ENCODE measurements at regions not wholly inside any gene's neighbourhood (a gene's known extent, or its start where the extent isn't known, plus 50 kb on each side); places are given as distances from the start of the nearest gene placed in this dataset.

- no peak overlapping the region for H3K27ac ChIP-seq (ENCODE audit: low read length)
- no CpG with 5 or more reads among the region's 2 CpGs for WGBS (ENCODE audit: insufficient coverage, insufficient read length)
- DNase-seq (ENCODE audit: low read depth, low spot score), result no peak
These were observed 117.5 kb upstream of the HMGCLL1 start for GRCh38 chr6:55696501-55696900.

GRCh38 chr6:55696041-55696440, 117.0 kb upstream of the HMGCLL1 start:
- Histone ChIP-seq H3K36me3 (ENCODE audit: control insufficient read depth, insufficient read depth, low read length) (no peaks in the 10 kb centered on the region), H3K4me1 (ENCODE audit: control insufficient read depth, insufficient read depth, low read length) (no peaks in the 10 kb centered on the region)
- no CpG with 5 or more reads among the region's 2 CpGs for WGBS (ENCODE audit: insufficient coverage, insufficient read length)

More at GRCh38 chr6:55696501-55696900, 117.5 kb upstream of the HMGCLL1 start:
- Histone ChIP-seq H3K27me3 (ENCODE audit: control insufficient read depth, insufficient read depth, low read length) (no peaks in the 10 kb centered on the region), H3K36me3 (ENCODE audit: control insufficient read depth, insufficient read depth, low read length) (no peaks in the 10 kb centered on the region), H3K4me1 (ENCODE audit: control insufficient read depth, insufficient read depth, low read length) (no peaks in the 10 kb centered on the region), H3K9me3 (ENCODE audit: control insufficient read depth, insufficient read depth, low read length) (no peaks in the 10 kb centered on the region), H3K4me3 (ENCODE audit: low read length) (no peak overlapping the region)

DNA sequence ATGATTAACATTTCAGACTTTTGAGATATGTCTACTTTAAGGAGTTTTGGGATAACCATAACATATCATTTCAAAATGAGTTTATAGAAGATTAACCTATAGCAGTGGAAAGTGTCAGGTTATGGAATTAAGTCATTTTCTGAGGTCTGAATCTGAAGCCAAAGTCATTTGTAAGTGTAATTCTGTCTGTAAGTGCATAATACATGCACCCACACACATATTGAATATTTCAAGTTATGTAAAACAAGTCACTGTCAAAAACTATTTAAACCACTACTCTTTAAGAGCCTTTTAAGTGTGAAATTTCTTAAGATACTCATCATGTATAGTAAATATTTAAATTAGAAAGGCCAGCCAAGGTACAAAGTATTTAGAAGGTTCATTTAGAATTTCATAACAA, 115.8 kb upstream of the HMGCLL1 start:
- H3K27me3 ChIP-seq (ENCODE audit: control insufficient read depth, insufficient read depth, low read length), result no peaks in the 10 kb centered on the region
- no peak for DNase-seq (ENCODE audit: low read depth, low spot score)
- no peaks in the 10 kb centered on the region for H3K9me3 ChIP-seq (ENCODE audit: control insufficient read depth, insufficient read depth, low read length)
- H3K27ac ChIP-seq (ENCODE audit: low read length), result no peak overlapping the region
- H3K4me1 ChIP-seq (ENCODE audit: control insufficient read depth, insufficient read depth, low read length), result no peaks in the 10 kb centered on the region
- H3K36me3 ChIP-seq (ENCODE audit: control insufficient read depth, insufficient read depth, low read length), result no peaks in the 10 kb centered on the region
- H3K4me3 ChIP-seq (ENCODE audit: low read length), result no peak overlapping the region

More at GRCh38 chr6:55696041-55696440, 117.0 kb upstream of the HMGCLL1 start:
- H3K4me3 ChIP-seq (ENCODE audit: low read length), result no peak overlapping the region
- no peak for DNase-seq (ENCODE audit: low read depth, low spot score)
- H3K27me3 ChIP-seq (ENCODE audit: control insufficient read depth, insufficient read depth, low read length), result no peaks in the 10 kb centered on the region
- no peak overlapping the region for H3K27ac ChIP-seq (ENCODE audit: low read length)
- no peaks in the 10 kb centered on the region for H3K9me3 ChIP-seq (ENCODE audit: control insufficient read depth, insufficient read depth, low read length)

DNA sequence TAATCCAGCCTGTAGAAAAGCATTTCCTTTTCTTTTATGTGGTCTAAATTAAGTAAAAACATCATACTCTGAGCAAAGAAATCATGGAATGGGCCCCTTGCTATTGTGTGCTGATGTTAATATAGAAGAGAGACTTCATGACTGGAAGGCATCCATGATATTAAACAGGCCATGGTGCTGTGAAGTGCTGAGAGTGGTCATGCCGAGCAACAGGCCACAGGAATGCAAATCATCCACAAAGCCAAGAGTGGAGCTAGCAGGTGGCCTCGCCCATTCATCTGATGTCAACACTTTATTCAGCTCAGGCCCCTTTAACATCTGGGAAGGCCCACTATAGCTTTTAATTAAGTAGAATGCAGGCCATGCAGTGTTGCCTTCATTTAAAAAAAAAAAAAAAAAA, 115.2 kb upstream of the HMGCLL1 start:
- WGBS (ENCODE audit: insufficient coverage, insufficient read length), result no CpG with 5 or more reads among the region's 2 CpGs
- H3K4me3 ChIP-seq (ENCODE audit: low read length), result no peak overlapping the region

DNA sequence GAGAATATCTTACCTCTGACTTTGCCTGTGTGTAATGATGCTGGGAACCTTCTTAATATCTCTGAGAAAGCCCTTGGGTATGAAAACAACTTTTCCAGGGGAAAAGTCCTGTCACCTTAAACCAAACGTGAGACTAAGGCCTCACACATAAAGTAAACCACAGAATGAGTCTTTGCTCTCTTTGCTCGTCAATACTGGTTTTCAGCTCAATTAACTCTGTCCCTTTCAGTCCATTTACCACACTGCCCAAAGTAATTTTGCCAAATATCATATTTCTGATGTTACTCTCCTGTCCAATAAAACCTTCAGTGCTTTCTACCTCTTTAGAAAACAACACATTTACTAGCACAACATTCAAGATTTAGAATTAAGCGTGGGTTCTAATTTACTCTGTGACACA, 100.5 kb upstream of the HMGCLL1 start:
- Histone ChIP-seq H3K27ac (ENCODE audit: low read length) (no peak overlapping the region), H3K9me3 (ENCODE audit: control insufficient read depth, insufficient read depth, low read length) (no peaks in the 10 kb centered on the region), H3K4me1 (ENCODE audit: control insufficient read depth, insufficient read depth, low read length) (no peaks in the 10 kb centered on the region), H3K4me3 (ENCODE audit: low read length) (no peak overlapping the region), H3K36me3 (ENCODE audit: control insufficient read depth, insufficient read depth, low read length) (no peaks in the 10 kb centered on the region), H3K27me3 (ENCODE audit: control insufficient read depth, insufficient read depth, low read length) (no peaks in the 10 kb centered on the region)
- no CpG with 5 or more reads among the region's 3 CpGs for WGBS (ENCODE audit: insufficient coverage, insufficient read length)
- DNase-seq (ENCODE audit: low read depth, low spot score), result no peak

More for the DNA sequence above, 115.2 kb upstream of the HMGCLL1 start:
- Histone ChIP-seq H3K9me3 (ENCODE audit: control insufficient read depth, insufficient read depth, low read length) (no peaks in the 10 kb centered on the region), H3K4me1 (ENCODE audit: control insufficient read depth, insufficient read depth, low read length) (no peaks in the 10 kb centered on the region), H3K36me3 (ENCODE audit: control insufficient read depth, insufficient read depth, low read length) (no peaks in the 10 kb centered on the region), H3K27me3 (ENCODE audit: control insufficient read depth, insufficient read depth, low read length) (no peaks in the 10 kb centered on the region), H3K27ac (ENCODE audit: low read length) (no peak overlapping the region)
- DNase-seq (ENCODE audit: low read depth, low spot score), result peak; percentile 57

DNA sequence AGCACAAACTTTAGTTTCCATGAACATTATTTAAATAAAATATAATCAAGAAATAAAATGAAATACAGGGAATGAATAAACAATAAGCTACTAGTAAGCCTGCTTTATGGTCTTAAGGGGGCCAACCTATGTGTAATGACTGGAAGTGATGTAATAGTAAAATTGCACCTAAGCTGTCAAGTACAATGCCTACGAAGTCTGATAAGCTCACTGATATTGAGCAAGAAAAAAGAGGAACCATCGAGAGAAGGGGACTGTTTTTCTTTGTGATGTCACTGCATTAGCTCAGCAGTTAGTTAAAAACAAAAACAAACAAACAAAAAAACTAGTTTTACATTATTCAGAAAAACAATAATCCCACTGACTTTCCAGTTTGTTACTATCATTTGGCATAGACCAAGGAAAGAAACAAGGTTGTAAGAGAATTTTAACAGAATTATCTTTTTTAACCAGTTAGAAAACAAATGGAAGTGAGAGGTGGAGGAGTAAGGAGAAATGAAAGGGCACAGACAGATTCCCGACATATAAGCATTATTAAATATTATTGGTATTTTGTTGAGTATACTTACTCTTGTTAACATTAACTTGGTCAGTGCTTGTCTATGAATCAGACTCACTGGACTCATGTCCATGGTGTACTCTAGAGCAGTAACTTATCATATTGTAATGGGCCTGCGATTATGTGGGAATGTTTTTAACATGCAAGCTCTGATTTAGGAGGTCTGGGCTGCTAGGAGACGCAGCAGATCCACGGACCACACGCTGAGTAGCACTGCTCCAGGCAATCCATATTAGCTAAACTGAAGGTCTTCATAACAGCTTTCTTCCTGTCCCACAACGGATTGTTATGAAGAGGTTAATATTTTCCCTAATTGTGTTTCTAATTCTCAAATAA, 99.6 kb upstream of the HMGCLL1 start:
- H3K27ac ChIP-seq (ENCODE audit: low read length), result no peak overlapping the region
- no peaks in the 10 kb centered on the region for H3K36me3 ChIP-seq (ENCODE audit: control insufficient read depth, insufficient read depth, low read length)
- H3K4me1 ChIP-seq (ENCODE audit: control insufficient read depth, insufficient read depth, low read length), result no peaks in the 10 kb centered on the region
- DNase-seq (ENCODE audit: low read depth, low spot score), result no peak
- H3K27me3 ChIP-seq (ENCODE audit: control insufficient read depth, insufficient read depth, low read length), result no peaks in the 10 kb centered on the region
- no CpG with 5 or more reads among the region's 8 CpGs for WGBS (ENCODE audit: insufficient coverage, insufficient read length)
- H3K4me3 ChIP-seq (ENCODE audit: low read length), result no peak overlapping the region
- H3K9me3 ChIP-seq (ENCODE audit: control insufficient read depth, insufficient read depth, low read length), result no peaks in the 10 kb centered on the region

GRCh38 chr6:55676736-55677135, 97.7 kb upstream of the HMGCLL1 start:
- no peaks in the 10 kb centered on the region for H3K4me1 ChIP-seq (ENCODE audit: control insufficient read depth, insufficient read depth, low read length)
- H3K27me3 ChIP-seq (ENCODE audit: control insufficient read depth, insufficient read depth, low read length), result no peaks in the 10 kb centered on the region
- no peaks in the 10 kb centered on the region for H3K36me3 ChIP-seq (ENCODE audit: control insufficient read depth, insufficient read depth, low read length)
- no peak for DNase-seq (ENCODE audit: low read depth, low spot score)
- no CpG with 5 or more reads among the region's 5 CpGs for WGBS (ENCODE audit: insufficient coverage, insufficient read length)
- no peak overlapping the region for H3K4me3 ChIP-seq (ENCODE audit: low read length)
- no peaks in the 10 kb centered on the region for H3K9me3 ChIP-seq (ENCODE audit: control insufficient read depth, insufficient read depth, low read length)
- no peak overlapping the region for H3K27ac ChIP-seq (ENCODE audit: low read length)

DNA sequence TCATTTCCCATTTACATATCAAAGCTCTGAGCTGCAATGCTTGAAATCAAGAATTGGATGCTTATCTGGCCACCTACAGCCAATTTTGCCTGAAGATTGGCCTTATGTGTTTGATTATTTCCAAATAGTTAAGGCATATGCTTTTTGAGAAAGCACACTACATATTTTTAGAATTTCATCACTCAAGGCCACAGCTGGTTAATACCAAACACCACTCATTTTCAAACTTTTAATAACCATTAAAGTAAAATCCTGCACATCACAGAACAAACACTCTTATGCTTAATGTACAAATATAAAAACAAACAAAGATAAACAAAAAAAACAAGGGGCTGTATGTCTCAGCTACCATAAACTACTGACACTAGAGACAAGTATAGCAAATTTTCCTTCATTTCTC, 96.9 kb upstream of the HMGCLL1 start:
- no peak overlapping the region for H3K27ac ChIP-seq (ENCODE audit: low read length)
- DNase-seq (ENCODE audit: low read depth, low spot score), result no peak
- H3K36me3 ChIP-seq (ENCODE audit: control insufficient read depth, insufficient read depth, low read length), result no peaks in the 10 kb centered on the region
- H3K4me1 ChIP-seq (ENCODE audit: control insufficient read depth, insufficient read depth, low read length), result no peaks in the 10 kb centered on the region
- no peaks in the 10 kb centered on the region for H3K9me3 ChIP-seq (ENCODE audit: control insufficient read depth, insufficient read depth, low read length)
- no peaks in the 10 kb centered on the region for H3K27me3 ChIP-seq (ENCODE audit: control insufficient read depth, insufficient read depth, low read length)
- H3K4me3 ChIP-seq (ENCODE audit: low read length), result no peak overlapping the region

- no peak for DNase-seq (ENCODE audit: low read depth, low spot score)
- no CpG with 5 or more reads among the region's 1 CpG for WGBS (ENCODE audit: insufficient coverage, insufficient read length)
- H3K27me3 ChIP-seq (ENCODE audit: control insufficient read depth, insufficient read depth, low read length), result no peaks in the 10 kb centered on the region
- H3K4me3 ChIP-seq (ENCODE audit: low read length), result no peak overlapping the region
- H3K36me3 ChIP-seq (ENCODE audit: control insufficient read depth, insufficient read depth, low read length), result no peaks in the 10 kb centered on the region
- no peaks in the 10 kb centered on the region for H3K9me3 ChIP-seq (ENCODE audit: control insufficient read depth, insufficient read depth, low read length)
- no peaks in the 10 kb centered on the region for H3K4me1 ChIP-seq (ENCODE audit: control insufficient read depth, insufficient read depth, low read length)
- no peak overlapping the region for H3K27ac ChIP-seq (ENCODE audit: low read length)
These were observed 95.7 kb upstream of the HMGCLL1 start for GRCh38 chr6:55674672-55675071.

- no peak overlapping the region for H3K4me3 ChIP-seq (ENCODE audit: low read length)
- no peaks in the 10 kb centered on the region for H3K9me3 ChIP-seq (ENCODE audit: control insufficient read depth, insufficient read depth, low read length)
- WGBS (ENCODE audit: insufficient coverage, insufficient read length), result no CpG with 5 or more reads among the region's 5 CpGs
- H3K36me3 ChIP-seq (ENCODE audit: control insufficient read depth, insufficient read depth, low read length), result no peaks in the 10 kb centered on the region
- no peaks in the 10 kb centered on the region for H3K4me1 ChIP-seq (ENCODE audit: control insufficient read depth, insufficient read depth, low read length)
- no peak for DNase-seq (ENCODE audit: low read depth, low spot score)
- H3K27ac ChIP-seq (ENCODE audit: low read length), result no peak overlapping the region
- no peaks in the 10 kb centered on the region for H3K27me3 ChIP-seq (ENCODE audit: control insufficient read depth, insufficient read depth, low read length)
These were observed 91.9 kb upstream of the HMGCLL1 start for GRCh38 chr6:55670850-55671413.

DNA sequence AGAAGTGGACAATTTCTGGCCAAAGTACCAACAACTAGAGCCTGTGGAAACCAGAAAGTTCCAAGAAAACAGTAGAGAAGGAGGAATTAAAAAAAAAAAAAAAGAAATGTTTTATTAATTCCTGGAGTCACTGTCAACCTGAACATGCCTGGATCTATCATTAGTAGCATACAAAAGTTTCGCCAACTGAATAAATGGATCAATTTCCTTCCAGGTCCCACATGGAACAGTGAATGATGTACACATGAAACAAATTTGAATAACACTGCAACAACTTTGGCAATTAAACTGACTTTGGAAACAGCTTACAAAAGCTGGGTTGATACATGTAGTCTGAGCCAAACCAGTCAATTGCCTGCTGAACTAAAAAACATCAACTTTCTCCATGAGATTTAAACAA, 90.0 kb upstream of the HMGCLL1 start:
- whole genome bisulfite sequencing (ENCODE audit: insufficient coverage, insufficient read length), result no CpG with 5 or more reads among the region's 1 CpG
- H3K36me3 ChIP-seq (ENCODE audit: control insufficient read depth, insufficient read depth, low read length), result no peaks in the 10 kb centered on the region
- no peak for DNase-seq (ENCODE audit: low read depth, low spot score)

More for the DNA sequence above, 90.0 kb upstream of the HMGCLL1 start:
- no peak overlapping the region for H3K27ac ChIP-seq (ENCODE audit: low read length)
- no peaks in the 10 kb centered on the region for H3K4me1 ChIP-seq (ENCODE audit: control insufficient read depth, insufficient read depth, low read length)
- H3K4me3 ChIP-seq (ENCODE audit: low read length), result no peak overlapping the region
- H3K27me3 ChIP-seq (ENCODE audit: control insufficient read depth, insufficient read depth, low read length), result no peaks in the 10 kb centered on the region
- no peaks in the 10 kb centered on the region for H3K9me3 ChIP-seq (ENCODE audit: control insufficient read depth, insufficient read depth, low read length)
